SK-N-MC (cell line): ENCODE measurements at regions not wholly inside any gene's neighbourhood (a gene's known extent, or its start where the extent isn't known, plus 50 kb on each side); places are given as distances from the start of the nearest gene placed in this dataset.

Experiments used
- DNase-seq: peaks from one replicate; pipeline ENCODE4 v3.0.0-alpha.2; 2011; ENCODE audit warnings: low read depth, low spot score
- H3K27ac ChIP-seq: fragments of 200-600 bp; sonication (generic); 2 replicates; pipeline ENCODE4 v1.5.1; 2016; ENCODE audit warnings: mixed run types
- H3K36me3 ChIP-seq: fragments of 200-600 bp; sonication (generic); 2 replicates; pipeline ENCODE4 v1.6.1; 2017; ENCODE audit warnings: antibody characterized with exemption, low read length, mixed read lengths; ENCODE audit not compliant: insufficient read depth
- H3K4me3 ChIP-seq: fragments of 200-600 bp; sonication (generic); 2 replicates; pipeline ENCODE4 v1.5.1; 2016
- H3K9ac ChIP-seq: fragments of 200-600 bp; sonication (generic); 2 replicates; pipeline ENCODE4 v1.8.0; 2017; ENCODE audit warnings: mixed run types, mixed read lengths; ENCODE audit not compliant: insufficient read length
- H3K9me3 ChIP-seq: fragments of 200-600 bp; sonication (generic); 2 replicates; pipeline ENCODE4 v1.6.1; 2017; ENCODE audit warnings: low read depth, mild to moderate bottlenecking, antibody characterized with exemption, low read length, moderate library complexity, mixed read lengths
- EZH2 ChIP-seq: fragments of 200-600 bp; sonication (generic); IDR thresholded peaks from one replicate; pipeline ENCODE4 v1.6.1; 2017; ENCODE audit warnings: antibody characterized with exemption
- FOXP2 ChIP-seq: optimal IDR thresholded peaks from 2 replicates; pipeline ENCODE3; 2011; ENCODE audit warnings: mild to moderate bottlenecking, moderate library complexity; ENCODE audit not compliant: insufficient read depth; ENCODE audit errors: extremely low read length, control extremely low read depth
- POLR2AphosphoS5 ChIP-seq: IDR thresholded peaks from 2 replicates; pipeline ENCODE4 v1.6.1; 2012; ENCODE audit warnings: mild to moderate bottlenecking, low read depth, low read length, borderline replicate concordance

DNA sequence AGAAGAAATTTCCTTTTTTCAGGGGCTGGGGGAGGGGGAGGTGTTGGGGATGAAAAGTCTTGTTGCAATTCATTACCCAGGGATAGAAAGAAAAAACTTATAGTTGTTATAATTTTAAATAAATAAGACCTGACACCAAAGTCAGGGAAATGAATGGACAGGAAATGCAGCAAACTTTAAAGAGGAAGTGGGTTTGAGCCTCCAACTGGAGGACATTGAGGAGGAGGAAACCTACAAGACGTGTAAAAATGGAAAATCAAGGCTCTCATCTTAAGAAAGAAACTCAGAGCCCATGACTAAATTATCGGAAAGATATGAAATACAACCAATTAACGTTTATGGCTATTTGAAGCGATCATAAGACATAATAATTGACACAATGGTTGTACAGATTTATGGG, 54.4 kb downstream of the NIBAN1 start:
- TF ChIP-seq POLR2AphosphoS5 = no peak
- no peak for TF ChIP-seq FOXP2
- TF ChIP-seq EZH2 = no peak
- no peaks in the 10 kb centered on the region for H3K36me3 ChIP-seq
- no peak overlapping the region for H3K9ac ChIP-seq
- H3K4me3 ChIP-seq = no peak overlapping the region
- H3K9me3 ChIP-seq = no peaks in the 10 kb centered on the region
- no peak overlapping the region for H3K27ac ChIP-seq
- no peak for DNase-seq

DNA sequence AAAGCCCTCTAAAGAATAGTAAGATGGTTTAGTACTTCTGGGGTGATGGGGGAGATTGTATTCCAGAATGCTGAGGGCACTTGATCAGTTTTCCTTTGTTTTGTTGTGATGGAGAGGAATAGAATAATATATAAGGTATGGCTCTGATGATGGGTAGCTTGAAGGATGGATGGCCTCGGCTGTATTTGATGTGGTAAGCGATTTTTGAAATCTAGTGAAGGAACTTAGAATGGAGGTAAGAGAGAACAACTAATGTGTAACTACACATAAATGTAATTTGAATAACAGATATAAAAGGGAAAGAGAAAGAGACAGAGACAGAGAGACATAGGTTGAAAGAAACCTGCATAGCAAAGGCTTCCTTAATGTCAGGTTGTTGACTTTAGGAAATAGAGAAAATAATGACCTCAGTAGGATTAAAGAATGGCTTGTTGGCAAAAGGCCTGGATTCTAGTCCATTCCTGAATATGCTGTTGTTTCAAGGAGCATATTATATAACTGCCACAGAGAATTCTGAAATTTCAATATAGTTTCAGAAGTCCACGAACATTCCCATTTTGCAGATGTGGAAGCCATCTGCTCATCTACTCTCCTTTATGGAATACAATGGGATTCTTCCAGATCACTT, 58.7 kb downstream of the NIBAN1 start:
- Histone ChIP-seq H3K9ac (no peak overlapping the region), H3K4me3 (no peak overlapping the region), H3K9me3 (no peaks in the 10 kb centered on the region), H3K27ac (no peak overlapping the region), H3K36me3 (no peaks in the 10 kb centered on the region)
- TF ChIP-seq POLR2AphosphoS5 (no peak), EZH2 (no peak)
- DNase-seq = no peak

DNA sequence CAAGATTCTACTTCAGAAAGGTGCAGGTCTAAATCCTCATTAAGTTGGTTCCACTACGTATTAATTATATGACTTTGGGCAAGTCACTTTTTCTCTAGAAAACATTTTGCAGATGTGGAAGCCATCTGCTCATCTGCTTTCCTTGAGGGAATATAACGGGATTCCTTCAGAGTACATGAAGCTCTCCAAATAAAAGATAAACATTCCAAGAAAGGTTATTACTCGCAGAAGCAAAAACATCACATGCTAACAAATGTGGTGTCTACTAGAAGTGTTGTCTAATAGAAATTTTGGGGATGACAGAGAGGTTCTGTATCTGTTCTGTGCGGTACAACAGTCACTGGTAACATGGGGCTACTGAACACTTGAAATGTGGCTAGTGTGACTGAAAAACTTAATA, 60.2 kb downstream of the NIBAN1 start:
- H3K27ac ChIP-seq = no peak overlapping the region
- no peaks in the 10 kb centered on the region for H3K36me3 ChIP-seq
- no peak for DNase-seq
- TF ChIP-seq POLR2AphosphoS5 (no peak), FOXP2 (no peak), EZH2 (no peak)
- no peaks in the 10 kb centered on the region for H3K9me3 ChIP-seq
- H3K4me3 ChIP-seq = no peak overlapping the region
- no peak overlapping the region for H3K9ac ChIP-seq

DNA sequence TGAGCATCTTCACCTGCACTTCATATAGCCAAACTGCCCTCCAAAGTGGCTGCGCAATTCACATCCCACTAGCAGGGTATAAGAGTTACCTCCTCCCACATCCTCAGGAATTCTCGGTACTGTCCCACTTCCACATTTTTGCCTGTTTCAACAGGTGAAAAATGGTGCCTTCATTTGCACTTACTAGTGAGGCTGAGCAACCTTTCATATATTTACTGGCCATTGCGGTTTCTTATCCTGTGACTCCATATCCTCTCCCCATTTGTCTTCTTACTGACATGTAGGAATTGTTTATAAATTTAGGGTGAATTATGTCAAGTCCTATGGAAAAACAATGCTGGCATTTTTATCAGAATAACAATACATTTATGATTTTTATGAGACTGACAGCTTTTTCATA, 61.9 kb downstream of the NIBAN1 start:
- no peak for DNase-seq
- no peaks in the 10 kb centered on the region for H3K36me3 ChIP-seq
- H3K4me3 ChIP-seq = no peak overlapping the region
- H3K9ac ChIP-seq = no peak overlapping the region
- H3K9me3 ChIP-seq = no peaks in the 10 kb centered on the region
- no peak for TF ChIP-seq FOXP2
- no peak overlapping the region for H3K27ac ChIP-seq

DNA sequence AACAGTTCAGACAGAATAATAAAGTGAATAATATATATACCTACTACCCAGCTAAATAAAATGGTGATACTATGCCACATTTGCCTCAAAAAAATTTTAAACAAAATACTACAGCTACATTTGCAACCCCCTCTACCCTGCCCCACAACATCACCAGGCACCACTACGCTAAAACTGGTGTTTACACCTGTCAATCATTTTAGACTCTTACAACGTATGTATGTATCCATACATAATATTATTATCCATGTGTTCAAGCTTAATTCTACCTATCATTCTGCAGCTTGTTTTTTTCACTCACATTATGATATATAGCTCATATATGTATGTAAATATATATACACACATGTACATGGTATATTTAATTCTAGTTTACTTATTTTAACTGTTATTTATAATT, 62.5 kb downstream of the NIBAN1 start:
- H3K36me3 ChIP-seq = no peaks in the 10 kb centered on the region
- H3K4me3 ChIP-seq = no peak overlapping the region
- H3K9me3 ChIP-seq = peaks cover 2% of the 10 kb centered on the region; the same call in 1 of the 2 replicates
- no peak for DNase-seq
- TF ChIP-seq POLR2AphosphoS5 (no peak), EZH2 (no peak), FOXP2 (no peak)
- no peak overlapping the region for H3K9ac ChIP-seq
- no peak overlapping the region for H3K27ac ChIP-seq

DNA sequence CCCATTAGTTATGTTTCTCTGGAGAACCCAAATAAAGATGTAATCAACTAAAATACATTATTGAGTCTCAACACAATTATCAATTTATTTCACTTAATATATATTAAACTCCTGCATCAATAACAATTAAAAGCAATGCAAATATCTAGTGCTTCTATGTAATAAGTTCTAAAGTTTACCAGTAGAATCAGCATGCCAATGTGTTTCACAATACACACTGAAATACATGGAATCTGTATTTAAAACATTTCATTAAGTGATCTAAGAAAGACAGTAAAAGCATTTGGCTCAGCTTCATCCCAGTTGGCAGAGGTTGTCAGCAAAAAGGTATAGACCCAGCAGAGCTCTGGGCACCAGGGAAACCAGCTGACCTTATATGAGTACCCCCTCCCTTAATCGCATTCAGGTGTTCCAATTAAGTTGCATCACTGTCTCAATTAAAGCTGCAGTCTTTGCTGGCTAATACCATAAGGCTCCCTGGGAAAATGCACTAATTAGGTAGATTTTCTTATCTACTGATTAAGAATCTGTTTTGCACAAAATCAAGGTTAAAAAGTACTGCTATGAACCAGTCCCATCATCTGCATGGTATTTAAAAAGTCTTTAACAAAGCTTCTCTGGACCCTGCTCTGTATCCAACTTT, 63.1 kb downstream of the NIBAN1 start:
- TF ChIP-seq EZH2 = no peak
- no peak for TF ChIP-seq POLR2AphosphoS5
- TF ChIP-seq FOXP2 = no peak
- Histone ChIP-seq H3K27ac (no peak overlapping the region), H3K9me3 (peaks cover 4% of the 10 kb centered on the region; the same call in 1 of the 2 replicates), H3K36me3 (no peaks in the 10 kb centered on the region), H3K9ac (no peak overlapping the region), H3K4me3 (no peak overlapping the region)
- no peak for DNase-seq

DNA sequence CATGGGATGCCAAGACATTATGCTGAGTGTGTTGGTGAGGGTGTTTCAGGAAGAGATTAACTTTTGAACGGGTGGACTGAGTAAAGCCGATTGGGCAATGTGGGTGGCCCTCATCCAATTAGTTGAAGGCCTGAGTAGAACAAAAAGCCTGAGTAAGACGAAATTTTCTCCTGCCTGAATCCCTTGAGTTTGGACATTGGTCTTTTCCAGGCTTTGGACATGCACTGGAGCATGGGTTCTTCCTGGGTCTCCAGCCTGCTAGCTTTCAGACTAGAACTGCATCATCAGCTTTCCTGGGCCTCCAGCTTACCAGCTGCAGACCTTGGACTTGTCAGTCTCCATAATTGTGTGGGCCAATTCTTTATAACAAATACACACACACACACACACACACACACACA, 63.6 kb downstream of the NIBAN1 start:
- Histone ChIP-seq H3K9ac (no peak overlapping the region), H3K36me3 (no peaks in the 10 kb centered on the region), H3K4me3 (no peak overlapping the region), H3K27ac (no peak overlapping the region), H3K9me3 (peaks cover 4% of the 10 kb centered on the region; the same call in 1 of the 2 replicates)
- no peak for TF ChIP-seq POLR2AphosphoS5
- TF ChIP-seq FOXP2 = no peak
- TF ChIP-seq EZH2 = no peak
- DNase-seq = no peak

DNA sequence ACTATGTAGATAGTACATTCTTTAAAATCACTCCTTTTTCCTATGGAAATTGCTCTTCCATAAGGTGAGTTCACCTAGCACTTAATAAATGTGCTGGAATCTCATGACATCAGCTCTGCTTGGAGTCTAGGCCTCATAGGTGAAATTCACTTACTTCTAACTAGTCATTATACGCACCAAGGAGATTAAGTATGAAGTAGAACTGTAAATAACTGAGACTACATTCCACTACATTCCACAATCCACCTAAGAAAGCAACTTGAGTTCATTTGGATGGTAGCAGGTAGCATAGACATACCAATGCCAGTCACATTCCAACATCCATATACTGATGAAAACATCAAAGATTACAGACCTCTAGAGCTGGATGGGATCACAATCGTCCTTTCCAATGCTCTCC, 64.3 kb downstream of the NIBAN1 start:
- TF ChIP-seq EZH2 = no peak
- no peak for TF ChIP-seq FOXP2
- TF ChIP-seq POLR2AphosphoS5 = no peak
- peaks cover 4% of the 10 kb centered on the region; the same call in 1 of the 2 replicates for H3K9me3 ChIP-seq
- no peak for DNase-seq
- no peak overlapping the region for H3K4me3 ChIP-seq
- no peak overlapping the region for H3K27ac ChIP-seq
- H3K36me3 ChIP-seq = no peaks in the 10 kb centered on the region
- no peak overlapping the region for H3K9ac ChIP-seq

DNA sequence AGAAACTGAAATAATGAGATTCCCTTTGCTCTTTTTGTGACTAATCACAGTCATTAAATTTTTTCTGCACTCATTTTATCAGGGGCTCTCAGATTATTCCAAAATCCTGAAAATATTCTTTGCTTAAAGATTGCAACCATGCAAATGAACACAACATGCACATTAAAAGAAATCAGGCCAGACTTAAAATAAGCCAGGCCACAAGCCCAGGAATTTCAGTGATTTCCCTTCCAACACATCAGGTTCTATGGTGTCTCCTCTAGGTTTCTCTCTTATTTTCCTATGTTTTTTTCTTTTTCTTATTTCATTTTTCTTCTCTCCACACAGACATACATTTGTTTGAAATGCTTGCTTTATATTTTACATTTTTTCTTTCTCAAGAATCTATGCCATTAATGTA, 65.3 kb downstream of the NIBAN1 start:
- Histone ChIP-seq H3K9ac (no peak overlapping the region), H3K4me3 (no peak overlapping the region), H3K27ac (no peak overlapping the region; the same call in 1 of the 2 replicates), H3K9me3 (peaks cover 4% of the 10 kb centered on the region; the same call in 1 of the 2 replicates), H3K36me3 (no peaks in the 10 kb centered on the region)
- TF ChIP-seq EZH2 (no peak), POLR2AphosphoS5 (no peak), FOXP2 (no peak)
- DNase-seq = no peak
